ENCODE measurements at regions not wholly inside any gene's neighbourhood (a gene's known extent, or its start where the extent isn't known, plus 50 kb on each side); places are given as distances from the start of the nearest gene placed in this dataset.

- no peak overlapping the region for H3K23ac ChIP-seq (ENCODE audit: insufficient read length, low read depth, low read length)
- no peak overlapping the region for H3K56ac ChIP-seq (ENCODE audit: insufficient read length, low read depth, low read length)
- no peak for TF ChIP-seq CTCF (conservative IDR thresholded peaks at IDR 0.05)
- Mint-ChIP-seq H3K27me3 (ENCODE audit: low read depth) (no peaks in the 10 kb centered on the region), H3K9me3 (no peaks in the 10 kb centered on the region), H3K36me3 (ENCODE audit: insufficient read depth in 1 of 3, low read depth in 3 of 3) (no peaks in the 10 kb centered on the region), H3K27ac (no peak overlapping the region), H3K4me3 (no peak overlapping the region), H3K4me1 (peaks cover 3 to 5% of the 10 kb centered on the region in 2 experiments; a peak in 3 of 4 replicates)
- no peak overlapping the region for H2BK12ac ChIP-seq (ENCODE audit: insufficient read length, low read depth, low read length)
- no peak overlapping the region for H2AFZ ChIP-seq (ENCODE audit: low read length)
- H3K79me1 ChIP-seq (ENCODE audit: insufficient read depth, low read depth, low read length, poor library complexity, severe bottlenecking): no peaks in the 10 kb centered on the region
- no peaks in the 10 kb centered on the region for H3K23me2 ChIP-seq (ENCODE audit: insufficient read length, low read depth, low read length, poor library complexity, severe bottlenecking)
- H2BK20ac ChIP-seq (ENCODE audit: low read depth, low read length, poor library complexity, severe bottlenecking): no peak overlapping the region
- no peak for DNase-seq
- no CpG with 5 or more reads among the region's 6 CpGs for WGBS (ENCODE audit: extremely low coverage, insufficient read length, low lambda C conversion rate)
- H3K18ac ChIP-seq (ENCODE audit: insufficient read length, low read depth, low read length): no peak overlapping the region
- no peak overlapping the region for H2BK5ac ChIP-seq (ENCODE audit: insufficient read length, low read length)
- no peak overlapping the region for H3K9ac ChIP-seq (ENCODE audit: extremely low read depth, insufficient read length, low read length)
- no peak overlapping the region for H3K4ac ChIP-seq (ENCODE audit: low read depth, low read length)
- no peak overlapping the region for H3K27ac ChIP-seq (ENCODE audit: insufficient read length, low read depth, low read length)
- no peak overlapping the region for H3K4me2 ChIP-seq (ENCODE audit: insufficient read depth, insufficient read length, low read length)
- no peak overlapping the region for H2BK15ac ChIP-seq (ENCODE audit: low read depth, low read length)
- H3K14ac ChIP-seq (ENCODE audit: insufficient read depth, low read length): no peak overlapping the region
- no peaks in the 10 kb centered on the region for H3K4me1 ChIP-seq (ENCODE audit: insufficient read depth, low read length)
- no peak overlapping the region for H4K8ac ChIP-seq (replicated peaks; ENCODE audit: insufficient read length, low read depth, low read length)
- H3K9me3 ChIP-seq (ENCODE audit: control insufficient read depth, low read depth, low read length): no peaks in the 10 kb centered on the region
- H3K27me3 ChIP-seq (ENCODE audit: insufficient read depth, low read length): no peaks in the 10 kb centered on the region
- no peak overlapping the region for H4K5ac ChIP-seq (ENCODE audit: insufficient read length, low read depth, low read length)
- H4K20me1 ChIP-seq (ENCODE audit: control insufficient read depth, insufficient read depth, insufficient read length): no peaks in the 10 kb centered on the region
- no peak overlapping the region for H4K91ac ChIP-seq (ENCODE audit: insufficient read length, low read depth, low read length)
- no peak overlapping the region for H2AK5ac ChIP-seq (ENCODE audit: insufficient read length, low read length)
- no peaks in the 10 kb centered on the region for H3K79me2 ChIP-seq (ENCODE audit: insufficient read depth, low read length)
- H2BK120ac ChIP-seq (ENCODE audit: low read depth, low read length, poor library complexity, severe bottlenecking): no peak overlapping the region
- no peak overlapping the region for H3T11ph ChIP-seq (ENCODE audit: low read length)
Measured at GRCh38 chr5:56356121-56356835, 123.1 kb upstream of the ANKRD55 start.

All from H9 (cell line).